ENCODE measurements at regions not wholly inside any gene's neighbourhood (a gene's known extent, or its start where the extent isn't known, plus 50 kb on each side); places are given as distances from the start of the nearest gene placed in this dataset.
"Not testable (repeated sequence)": the region's sequence is repeated elsewhere in the genome, so short reads cannot be mapped to it uniquely, and the experiment has no call there.

GRCh38 chr5:124614836-124615385 lies 131.5 kb downstream of the ZNF608 start:
- DNase-seq = no peak

GRCh38 chr5:124614105-124614504 lies 132.3 kb downstream of the ZNF608 start:
- no peak for DNase-seq

- no peak for DNase-seq
Measured at GRCh38 chr5:124613273-124613953, 133.0 kb downstream of the ZNF608 start.

DNA sequence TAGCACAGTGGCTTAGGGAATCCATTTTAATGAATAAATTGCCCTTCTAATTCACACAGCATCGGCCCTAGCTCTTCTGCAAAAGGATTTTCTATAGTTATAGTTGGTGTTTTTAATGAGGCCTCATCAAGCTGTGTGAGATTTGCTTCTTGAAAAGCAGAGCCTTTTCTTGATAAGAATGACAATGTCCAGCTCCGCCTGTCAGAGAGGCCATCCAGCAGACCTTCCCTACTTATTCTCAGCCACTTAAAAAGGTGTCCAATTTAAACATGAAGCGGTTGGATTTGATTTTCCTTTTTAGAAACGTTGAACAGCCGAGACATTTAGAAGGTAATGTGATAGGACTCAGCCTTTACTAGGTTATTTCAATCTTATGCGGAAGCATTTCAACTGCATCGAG lies 134.4 kb downstream of the ZNF608 start:
- DNase-seq = no peak

- DNase-seq = not testable (repeated sequence)
Measured at GRCh38 chr5:124611262-124611661, 135.2 kb downstream of the ZNF608 start.

GRCh38 chr5:124609685-124610084 lies 136.8 kb downstream of the ZNF608 start:
- not testable (repeated sequence) for DNase-seq

DNA sequence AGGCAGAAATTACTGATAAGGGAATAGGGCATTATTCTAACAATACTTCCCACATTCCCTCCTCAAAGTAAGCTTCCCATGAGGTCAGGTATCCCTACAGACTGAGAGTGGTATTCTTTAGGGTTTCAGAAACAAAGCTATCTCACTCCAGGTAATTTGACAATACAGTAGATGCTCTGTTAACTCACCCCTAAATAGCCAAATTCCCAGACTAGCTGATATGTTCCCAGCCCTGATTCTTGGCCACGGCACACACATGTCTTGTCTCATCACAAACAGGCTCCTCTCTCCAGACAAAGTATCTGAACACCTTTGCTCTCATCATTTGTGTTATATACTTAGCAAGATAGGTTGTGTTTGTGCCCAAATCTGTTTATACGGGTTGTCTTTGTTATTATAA lies 139.9 kb downstream of the ZNF608 start:
- no peak for DNase-seq

- DNase-seq = no peak
Measured at GRCh38 chr5:124606093-124606492, 140.3 kb downstream of the ZNF608 start.

- peak; percentile 77 for DNase-seq
Measured at GRCh38 chr5:124605541-124605940, 140.9 kb downstream of the ZNF608 start.

GRCh38 chr5:124604419-124604818 lies 142.0 kb downstream of the ZNF608 start:
- no peak for DNase-seq

- no peak for DNase-seq
Measured at GRCh38 chr5:124602925-124603650, 143.4 kb downstream of the ZNF608 start.

GRCh38 chr5:124599028-124599973 lies 147.1 kb downstream of the ZNF608 start:
- DNase-seq = no peak

DNA sequence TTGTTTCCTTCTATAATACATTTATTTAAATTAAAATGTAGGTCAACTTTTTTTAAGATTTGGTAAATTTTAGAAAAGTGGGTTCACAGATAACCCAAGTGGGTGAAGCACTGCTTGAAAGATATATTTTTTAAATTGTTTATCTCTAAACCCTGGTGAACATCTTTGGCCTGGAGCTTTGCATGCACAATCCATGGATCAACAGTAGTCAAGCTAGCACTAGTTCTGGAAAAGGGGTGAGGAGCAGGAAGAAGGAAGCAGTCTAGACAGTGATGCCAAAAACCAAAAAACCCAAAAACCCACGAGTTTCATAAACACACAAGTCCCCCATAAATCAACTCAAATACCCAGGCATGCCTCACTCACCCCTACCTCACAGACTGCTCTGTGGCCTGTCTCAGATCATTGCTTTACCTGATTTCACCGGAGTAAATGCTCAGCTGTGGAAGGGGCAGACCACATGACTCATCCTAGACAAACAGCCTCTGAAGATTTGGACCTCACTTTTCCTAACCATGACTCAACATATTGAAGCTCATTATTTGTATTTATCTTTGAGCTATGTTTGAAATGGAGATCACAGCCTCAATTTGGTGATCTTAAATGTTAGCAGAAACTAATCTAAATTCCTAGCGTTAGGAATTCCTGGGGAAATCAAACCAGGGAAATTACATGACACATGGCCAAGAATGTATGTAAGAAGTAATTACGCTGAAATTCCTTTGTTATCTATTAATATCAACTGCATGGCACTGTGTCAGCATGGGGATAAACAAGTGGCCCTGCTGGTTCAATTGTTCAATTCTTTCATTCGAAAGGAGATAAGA lies 149.6 kb downstream of the ZNF608 start:
- DNase-seq = no peak

DNA sequence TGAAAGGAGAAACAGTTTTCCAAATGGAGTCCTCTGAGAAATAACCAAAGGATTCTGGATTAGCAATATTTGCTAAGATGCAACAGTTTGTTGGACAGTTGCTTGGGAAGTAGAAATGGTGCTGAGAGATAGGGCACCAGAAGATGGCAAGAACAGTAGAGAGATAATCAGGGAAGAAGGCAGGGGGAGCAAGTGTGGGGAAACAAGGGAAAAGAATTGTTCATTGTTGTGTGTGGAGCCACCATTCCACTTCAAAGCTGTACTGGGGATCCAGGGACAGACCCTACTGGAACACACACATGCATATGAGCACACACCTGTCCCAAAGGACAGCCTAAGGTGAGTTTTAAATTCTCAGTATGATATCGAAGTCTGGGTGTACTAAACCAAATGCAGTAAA lies 152.5 kb downstream of the ZNF608 start:
- no peak for DNase-seq

DNA sequence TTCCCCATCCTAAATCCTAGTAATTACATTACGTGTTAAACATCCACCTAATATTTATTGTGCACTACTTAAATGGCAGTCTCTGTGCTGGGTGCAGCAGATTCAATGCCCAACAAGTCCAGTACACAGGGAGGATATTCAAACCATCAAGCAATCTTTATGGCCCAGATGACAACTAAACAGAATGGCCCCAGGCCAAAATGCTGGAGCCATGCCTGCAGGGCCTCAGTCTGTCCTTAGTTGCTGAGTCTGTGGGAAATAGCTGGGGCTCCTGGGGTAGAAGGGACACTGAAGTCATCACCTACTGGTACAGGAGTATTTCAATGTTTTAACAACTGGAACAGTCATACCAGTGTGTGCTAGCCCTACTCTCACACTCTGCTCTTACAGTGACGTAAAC lies 153.5 kb downstream of the ZNF608 start:
- DNase-seq = no peak

- DNase-seq = no peak
Measured at GRCh38 chr5:124591583-124591982, 154.9 kb downstream of the ZNF608 start.

DNA sequence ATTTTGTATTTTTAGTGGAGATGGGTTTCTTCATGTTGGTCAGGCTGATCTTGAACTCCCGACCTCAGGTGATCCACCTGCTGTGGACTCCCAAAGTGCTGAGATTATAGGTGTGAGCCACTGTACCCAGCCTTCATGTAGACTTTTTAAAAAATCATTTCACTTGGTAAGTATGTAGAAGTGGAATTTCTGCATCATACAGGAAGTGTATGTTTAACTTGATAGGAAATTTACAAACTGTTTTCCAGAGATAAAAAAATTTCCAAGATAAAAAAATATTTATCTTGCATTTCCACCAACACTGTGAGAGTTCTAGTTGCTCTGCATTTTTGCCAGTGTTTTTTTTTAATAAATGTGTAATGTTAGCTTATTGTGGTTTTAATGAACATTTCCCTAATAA lies 155.8 kb downstream of the ZNF608 start:
- no peak for DNase-seq

DNA sequence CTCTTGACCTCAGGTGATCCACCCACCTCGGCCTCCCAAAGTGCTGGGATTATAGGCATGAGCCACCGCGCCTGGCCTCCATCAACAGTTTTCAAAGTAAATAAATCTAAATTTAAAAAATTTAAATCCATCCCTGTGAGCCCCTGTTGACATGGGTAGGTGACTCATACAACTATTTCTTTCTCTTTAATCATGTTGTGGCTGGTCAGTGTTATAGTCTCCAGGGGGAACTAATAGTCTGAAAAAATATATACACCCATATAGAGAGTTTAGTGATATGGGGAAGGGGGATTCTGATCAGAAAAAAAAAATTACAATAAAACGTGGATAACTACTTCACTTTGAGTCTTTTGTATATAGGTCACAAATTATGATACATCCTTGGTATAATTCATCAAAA lies 159.2 kb downstream of the ZNF608 start:
- no peak for DNase-seq

- DNase-seq = no peak
Measured at GRCh38 chr5:124584991-124585715, 161.3 kb downstream of the ZNF608 start.

GRCh38 chr5:124583469-124584350 lies 162.7 kb downstream of the ZNF608 start:
- DNase-seq = no peak

- DNase-seq = no peak
Measured at GRCh38 chr5:124582561-124582840, 163.9 kb downstream of the ZNF608 start.

Measured in right forelimb (tissue), 1 donor.